Kidney (tissue), 13 donors: ENCODE measurements at regions not wholly inside any gene's neighbourhood (a gene's known extent, or its start where the extent isn't known, plus 50 kb on each side); places are given as distances from the start of the nearest gene placed in this dataset.

Source experiments
- DNase-seq, 5 donors: peaks; one replicate each; pipeline ENCODE4 v3.0.0-alpha.2; 2013 to 2020
- FAIRE-seq: peaks from 2 replicates; lab custom pipeline; 2012; peaks lifted over from hg19 to GRCh38; lab: Jason Lieb, UNC
- H3K27ac ChIP-seq, 2 donors: one replicate each; pipeline ENCODE4 v1.7.0; 2013; ENCODE audit warnings: low read depth in 2 of 2, low read length in 2 of 2, inconsistent platforms in 1 of 2
- H3K27me3 ChIP-seq: one replicate; pipeline ENCODE4 v1.7.1; 2013; ENCODE audit warnings: low read length, inconsistent platforms; ENCODE audit not compliant: control insufficient read depth, insufficient read depth
- H3K36me3 ChIP-seq, 3 donors: one replicate each; pipeline versions ENCODE4 v1.7.0 to v1.7.1; 2013; ENCODE audit warnings: low read length in 3 of 3, control low read depth in 1 of 3, inconsistent platforms in 1 of 3; ENCODE audit not compliant: insufficient read depth in 3 of 3, control insufficient read depth in 2 of 3
- H3K4me1 ChIP-seq, 3 donors: one replicate each; pipeline versions ENCODE4 v1.7.0 to v1.7.1; 2013; ENCODE audit warnings: low read length in 3 of 3, inconsistent platforms in 1 of 3, low read depth in 1 of 3; ENCODE audit not compliant: control insufficient read depth in 2 of 3, insufficient read depth in 2 of 3
- H3K4me3 ChIP-seq, 3 donors: one replicate each; pipeline versions ENCODE4 v1.7.0 to v1.8.1; 2013; ENCODE audit warnings: low read length in 3 of 3, control low read depth in 1 of 3, inconsistent platforms in 1 of 3
- H3K9ac ChIP-seq, 3 donors: one replicate each; pipeline versions ENCODE4 v1.7.0 to v1.7.1; 2013; ENCODE audit warnings: low read length in 3 of 3, control low read depth in 1 of 3, inconsistent platforms in 1 of 3
- H3K9me3 ChIP-seq, 3 donors: one replicate each; pipeline versions ENCODE4 v1.7.0 to v1.7.1; 2013; ENCODE audit warnings: low read length in 3 of 3, control low read depth in 1 of 3, inconsistent platforms in 1 of 3; ENCODE audit not compliant: control insufficient read depth in 2 of 3, insufficient read depth in 1 of 3
- intact Hi-C: fragments of 100-400 bp; cut with DNase I; formaldehyde crosslinking; loops from one replicate; pipeline ENCODE4 v1.11.1; 2022
- TF ChIP-seq, protein P1 (sequence below): IDR thresholded peaks from 3 replicates; pipeline ENCODE4 v1.5.1; 2012; ENCODE audit warnings: mild to moderate bottlenecking, moderate library complexity, borderline replicate concordance; ENCODE audit not compliant: insufficient read depth; ENCODE audit errors: extremely low read depth
- donor health status: control.
- donor health status: control.
- donor health status: control.
- donor health status: control.
- donor health status: control.
- donor health status: DM: yes; HTN: yes; CAD: no.
- donor health status: Normal renal cell carcinoma (clear cell type).

DNA sequence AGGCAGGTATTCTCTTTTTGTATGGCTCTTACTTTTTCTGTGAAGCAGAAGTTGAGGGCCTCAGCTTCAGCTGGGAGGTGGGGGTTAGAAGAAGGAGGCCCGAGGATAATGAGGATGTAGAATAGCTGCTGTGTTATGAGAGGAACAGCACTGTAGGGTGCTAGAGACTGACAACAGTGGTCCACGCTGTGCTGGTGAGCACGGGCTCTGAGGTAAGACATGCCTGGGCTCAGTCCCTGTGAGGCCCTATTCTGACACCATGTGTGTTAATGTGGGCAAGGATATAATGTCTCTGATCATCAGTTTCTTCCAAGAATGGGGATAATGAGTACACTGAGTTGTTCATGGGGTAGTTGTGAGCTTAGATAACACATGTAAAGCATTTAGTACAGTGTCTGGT is 55.3 kb upstream of the SFRP2 start:
- no peak overlapping the region for H3K27ac ChIP-seq
- H3K9me3 ChIP-seq: no peaks in the 10 kb centered on the region
- intact Hi-C loops: no loop called here
- H3K27me3 ChIP-seq: no peaks in the 10 kb centered on the region
- H3K9ac ChIP-seq: no peak overlapping the region
- H3K36me3 ChIP-seq: no peaks in the 10 kb centered on the region
- DNase-seq: no peak
- H3K4me1 ChIP-seq: no peaks in the 10 kb centered on the region
- no peak for FAIRE-seq
- no peak overlapping the region for H3K4me3 ChIP-seq
- TF ChIP-seq, protein P1, sequence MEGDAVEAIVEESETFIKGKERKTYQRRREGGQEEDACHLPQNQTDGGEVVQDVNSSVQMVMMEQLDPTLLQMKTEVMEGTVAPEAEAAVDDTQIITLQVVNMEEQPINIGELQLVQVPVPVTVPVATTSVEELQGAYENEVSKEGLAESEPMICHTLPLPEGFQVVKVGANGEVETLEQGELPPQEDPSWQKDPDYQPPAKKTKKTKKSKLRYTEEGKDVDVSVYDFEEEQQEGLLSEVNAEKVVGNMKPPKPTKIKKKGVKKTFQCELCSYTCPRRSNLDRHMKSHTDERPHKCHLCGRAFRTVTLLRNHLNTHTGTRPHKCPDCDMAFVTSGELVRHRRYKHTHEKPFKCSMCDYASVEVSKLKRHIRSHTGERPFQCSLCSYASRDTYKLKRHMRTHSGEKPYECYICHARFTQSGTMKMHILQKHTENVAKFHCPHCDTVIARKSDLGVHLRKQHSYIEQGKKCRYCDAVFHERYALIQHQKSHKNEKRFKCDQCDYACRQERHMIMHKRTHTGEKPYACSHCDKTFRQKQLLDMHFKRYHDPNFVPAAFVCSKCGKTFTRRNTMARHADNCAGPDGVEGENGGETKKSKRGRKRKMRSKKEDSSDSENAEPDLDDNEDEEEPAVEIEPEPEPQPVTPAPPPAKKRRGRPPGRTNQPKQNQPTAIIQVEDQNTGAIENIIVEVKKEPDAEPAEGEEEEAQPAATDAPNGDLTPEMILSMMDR: no peak
